ENCODE measurements at regions not wholly inside any gene's neighbourhood (a gene's known extent, or its start where the extent isn't known, plus 50 kb on each side); places are given as distances from the start of the nearest gene placed in this dataset.

GRCh38 chr12:111063295-111064026 lies 143.1 kb upstream of the MYL2 start:
- ATAC-seq (peak; percentile 64), DNase-seq (ENCODE audit: low spot score) (peak; percentile 64)

GRCh38 chr12:111057701-111058425 lies 137.5 kb upstream of the MYL2 start:
- no peak for DNase-seq (ENCODE audit: low spot score)
- no peak for ATAC-seq

GRCh38 chr12:111056618-111057521 lies 136.5 kb upstream of the MYL2 start:
- ATAC-seq: peak; percentile 41
- DNase-seq (ENCODE audit: low spot score): no peak

GRCh38 chr12:111055181-111055880 lies 135.0 kb upstream of the MYL2 start:
- DNase-seq (ENCODE audit: low spot score): no peak
- ATAC-seq: no peak

- ATAC-seq (no peak), DNase-seq (ENCODE audit: low spot score) (no peak)
These were observed 128.6 kb upstream of the MYL2 start for GRCh38 chr12:111048991-111049390.

DNA sequence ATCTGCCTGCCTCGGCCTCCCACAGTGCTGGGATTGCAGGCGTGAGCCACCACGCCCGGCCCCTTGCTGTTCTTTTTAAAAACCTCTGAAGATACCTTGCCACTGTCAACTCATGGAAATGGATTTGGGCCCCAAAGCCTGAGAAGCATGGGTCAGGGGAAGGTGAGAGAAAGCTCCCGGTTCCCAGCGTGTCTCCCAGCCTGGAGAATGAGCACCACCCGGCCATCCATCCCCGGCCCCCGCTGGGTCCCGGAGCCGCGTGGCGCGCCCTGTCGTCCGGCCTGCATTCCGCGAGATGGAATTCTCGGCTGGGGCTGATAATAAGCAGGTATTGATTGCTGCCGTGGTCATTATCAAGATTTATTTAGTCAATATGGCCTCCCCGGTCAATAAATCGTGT lies 126.5 kb upstream of the MYL2 start:
- no peak for DNase-seq (ENCODE audit: low spot score)
- no peak for ATAC-seq

DNA sequence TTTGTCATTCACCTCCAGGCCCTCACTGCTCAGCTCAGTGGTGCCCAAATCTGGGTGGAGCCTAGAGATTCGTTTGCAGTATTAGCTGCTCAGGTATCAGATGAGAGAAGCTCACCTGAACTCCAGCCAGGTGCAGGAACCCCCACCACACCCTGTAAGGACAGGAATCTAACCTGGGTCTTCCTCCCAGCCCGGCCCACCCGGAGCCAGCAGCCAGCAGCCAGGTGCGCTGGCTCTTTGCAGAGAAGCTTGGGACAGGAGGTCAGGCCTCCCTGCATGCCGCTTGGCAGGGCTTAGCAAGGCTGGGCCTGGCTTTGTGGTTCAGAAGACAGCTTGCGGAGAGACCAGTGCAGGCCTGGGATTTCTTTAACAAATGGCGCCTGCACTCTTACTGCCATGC lies 125.6 kb upstream of the MYL2 start:
- DNase-seq (ENCODE audit: low spot score) (no peak), ATAC-seq (no peak)

DNA sequence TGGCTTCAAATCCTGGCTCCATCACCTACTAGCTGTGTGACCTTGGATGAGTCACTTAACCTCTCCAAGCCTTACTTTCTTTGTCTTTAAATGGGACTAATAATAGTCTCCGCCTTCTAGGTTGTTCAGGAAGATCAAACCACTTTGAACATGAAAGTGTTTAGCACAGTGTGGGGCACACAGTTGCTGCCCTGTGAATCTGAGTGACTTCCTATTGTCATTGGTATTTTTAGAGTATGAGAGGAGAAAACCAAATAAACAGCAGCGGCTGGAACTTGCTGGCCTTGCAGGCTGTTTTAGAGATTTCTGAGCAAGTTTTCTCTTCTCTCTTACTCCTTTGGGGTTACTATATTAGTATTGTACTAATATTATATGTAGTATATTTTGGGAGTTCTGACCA lies 120.7 kb upstream of the MYL2 start:
- DNase-seq (ENCODE audit: low spot score) (no peak), ATAC-seq (no peak)

GRCh38 chr12:111040690-111041089 lies 120.3 kb upstream of the MYL2 start:
- ATAC-seq: no peak

DNA sequence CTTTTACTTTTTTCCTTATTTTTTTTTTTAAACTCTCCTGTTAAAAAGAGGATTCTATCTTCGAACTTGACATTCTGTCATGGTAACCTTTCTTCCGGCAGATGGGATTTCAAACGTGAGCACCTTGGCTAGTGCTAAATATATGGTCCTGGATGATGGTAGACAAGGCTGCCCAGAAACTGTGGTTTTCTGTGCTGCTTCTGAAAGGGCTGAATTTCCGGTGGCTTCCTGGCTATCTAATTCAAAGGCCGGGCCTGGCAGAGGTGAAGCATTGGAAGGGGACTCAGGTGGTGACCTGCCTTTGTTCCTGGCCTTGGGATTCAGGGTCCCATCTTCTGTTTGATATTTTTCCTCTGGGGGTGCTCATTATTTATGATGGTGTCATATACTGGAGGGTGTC lies 118.6 kb upstream of the MYL2 start:
- DNase-seq (ENCODE audit: low spot score) (no peak), ATAC-seq (no peak)

More at GRCh38 chr12:111040690-111041089, 120.3 kb upstream of the MYL2 start:
- no peak for DNase-seq (ENCODE audit: low spot score)

DNA sequence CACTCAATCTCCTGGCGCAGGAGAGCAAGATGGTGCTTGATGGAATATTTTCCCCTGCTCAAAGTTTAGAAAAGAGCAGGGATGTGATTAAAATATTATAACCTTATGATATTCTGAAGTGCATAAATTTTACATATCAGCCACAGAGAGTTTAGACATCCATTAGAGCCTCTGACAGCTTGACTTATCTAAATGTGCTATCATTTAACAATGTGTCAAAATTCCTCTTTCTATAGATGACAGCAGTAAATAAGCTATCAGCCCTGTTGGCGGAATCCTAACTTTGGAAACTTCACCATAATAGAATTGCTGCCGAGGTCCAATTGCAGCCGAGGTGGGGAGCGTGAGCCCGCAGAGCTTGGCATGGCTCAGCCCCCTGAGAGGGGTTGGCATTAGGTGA lies 117.7 kb upstream of the MYL2 start:
- DNase-seq (ENCODE audit: low spot score) (no peak), ATAC-seq (no peak)

DNA sequence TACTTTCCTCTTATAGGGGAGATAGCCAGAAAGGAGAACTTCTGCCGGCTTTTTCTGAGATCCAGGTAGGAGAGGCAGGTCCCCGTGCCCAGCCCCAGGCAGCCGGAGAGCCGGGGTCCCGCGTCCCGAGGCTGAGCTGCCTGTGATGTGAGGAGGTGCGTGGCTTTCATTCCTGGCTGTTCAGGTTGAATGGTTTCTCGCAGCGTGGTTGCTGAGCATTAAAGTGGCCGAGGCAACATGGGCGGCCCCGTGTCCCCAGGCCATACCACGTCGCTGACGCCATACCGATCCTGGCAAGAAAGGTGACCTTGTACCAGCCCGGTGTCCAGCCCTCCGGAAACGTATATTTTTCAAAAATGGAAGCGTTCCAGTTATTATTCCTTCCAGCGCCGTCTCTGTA lies 116.7 kb upstream of the MYL2 start:
- DNase-seq (ENCODE audit: low spot score) (no peak), ATAC-seq (no peak)

- no peak for ATAC-seq
These were observed 115.4 kb upstream of the MYL2 start for GRCh38 chr12:111035578-111036301.

DNA sequence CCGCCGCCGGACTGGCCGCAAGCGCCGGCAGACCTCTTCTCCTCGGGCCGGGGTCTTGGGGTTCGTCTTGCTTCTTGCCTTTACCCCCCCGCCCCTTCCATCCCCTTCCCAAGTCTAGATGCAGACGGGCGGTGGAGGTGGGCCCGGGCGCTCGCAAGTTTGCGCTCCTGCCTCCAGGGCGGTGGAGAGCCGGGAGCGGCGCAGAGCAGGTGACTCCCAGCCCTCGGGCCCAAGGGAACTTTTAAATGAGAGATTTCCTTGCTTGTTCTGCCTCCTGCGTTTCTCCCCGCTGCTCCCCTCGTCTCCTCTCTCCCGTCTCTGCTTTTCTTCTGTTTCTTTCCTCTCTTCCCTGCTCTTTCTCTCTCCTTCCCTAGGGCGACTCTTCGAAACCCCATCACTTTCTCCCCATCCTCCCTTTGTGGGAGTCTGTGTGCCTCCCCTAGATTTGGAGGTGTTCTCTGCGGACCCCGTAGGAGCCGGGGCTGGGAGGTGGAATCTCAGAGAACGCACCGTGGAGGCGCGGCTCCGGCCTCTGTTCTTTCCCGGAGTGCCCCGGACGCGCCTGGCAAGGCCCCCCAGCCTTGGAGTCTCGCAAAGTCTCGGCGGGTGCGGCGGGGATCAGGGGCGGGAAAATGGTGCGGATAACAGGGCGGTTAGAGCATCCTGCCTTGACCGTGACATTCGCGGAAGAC lies 114.7 kb upstream of the MYL2 start:
- peak; percentile 49 for ATAC-seq
- DNase-seq (ENCODE audit: low spot score): no peak

More at GRCh38 chr12:111035578-111036301, 115.4 kb upstream of the MYL2 start:
- DNase-seq (ENCODE audit: low spot score): no peak

- DNase-seq (ENCODE audit: low spot score) (no peak), ATAC-seq (peak; percentile 65)
These were observed 113.9 kb upstream of the MYL2 start, which contains the start of gene CUX2 for GRCh38 chr12:111034083-111034885. TSS of gene CUX2 (plus strand) at chr12:111034165.

DNA sequence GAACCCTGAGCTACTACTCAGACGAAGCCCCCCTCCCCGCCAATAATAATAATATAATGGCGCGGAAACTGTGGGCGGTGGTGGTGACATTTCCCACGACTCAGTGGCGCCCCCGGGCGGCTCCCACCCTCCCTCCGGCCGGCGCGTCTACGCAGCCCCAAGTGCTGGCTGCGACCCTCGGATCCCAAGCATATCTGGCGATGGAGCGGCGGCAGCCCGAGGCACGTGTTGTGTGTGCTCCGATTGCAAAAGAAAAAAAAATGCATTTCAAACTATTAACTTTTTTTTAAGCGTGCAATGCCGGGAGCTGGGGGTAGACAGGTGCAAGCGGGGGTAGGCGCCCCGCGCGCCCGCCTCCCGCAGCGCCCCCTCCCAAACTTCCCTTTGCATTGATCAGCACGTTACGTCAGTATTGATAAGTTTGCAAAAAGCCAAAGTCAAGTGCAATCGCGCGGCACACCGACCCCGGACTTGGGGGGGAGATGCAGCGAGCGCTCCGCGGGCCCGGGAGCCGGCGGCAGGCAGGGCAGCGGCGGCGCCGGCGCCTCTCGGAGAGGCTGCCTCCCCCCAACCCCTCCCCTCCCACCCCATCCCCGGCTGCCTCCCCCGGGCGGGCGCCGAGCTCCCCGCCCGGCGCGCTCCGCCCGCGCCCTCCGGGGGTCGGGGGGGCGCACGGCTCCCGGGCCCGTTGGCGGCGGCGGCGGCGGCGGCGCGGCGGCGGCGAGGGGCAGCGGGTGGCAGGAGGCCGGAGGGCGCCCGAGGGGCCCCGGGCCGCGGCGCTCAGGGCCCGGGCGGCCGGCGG lies 113.1 kb upstream of the MYL2 start:
- no peak for ATAC-seq
- no peak for DNase-seq (ENCODE audit: low spot score)

GRCh38 chr12:111032591-111032919 lies 112.2 kb upstream of the MYL2 start:
- ATAC-seq: no peak
- DNase-seq (ENCODE audit: low spot score): no peak
